ENCODE measurements at regions not wholly inside any gene's neighbourhood (a gene's known extent, or its start where the extent isn't known, plus 50 kb on each side); places are given as distances from the start of the nearest gene placed in this dataset.
"Not testable (repeated sequence)": the region's sequence is repeated elsewhere in the genome, so short reads cannot be mapped to it uniquely, and the experiment has no call there.

GRCh38 chr3:190178779-190179178, 58.1 kb upstream of the P3H2 start:
- no peaks in the 10 kb centered on the region for H3K4me1 ChIP-seq
- no peaks in the 10 kb centered on the region for H3K27me3 ChIP-seq
- H3K9me3 ChIP-seq, result no peaks in the 10 kb centered on the region
- H3K27ac ChIP-seq, result no peak overlapping the region
- DNase-seq (ENCODE audit: low spot score in 2 of 2), result no peak
- no peak for TF ChIP-seq CTCF (IDR thresholded peaks at IDR 0.05)
- H3K4me3 ChIP-seq, result no peak overlapping the region
- intact Hi-C loops (cut with DNase I), result no loop called here
- no peaks in the 10 kb centered on the region for H3K36me3 ChIP-seq

GRCh38 chr3:190176933-190177525, 56.3 kb upstream of the P3H2 start:
- H3K4me3 ChIP-seq; intact Hi-C loops (cut with DNase I); H3K4me1 ChIP-seq; H3K9me3 ChIP-seq; DNase-seq (ENCODE audit: low spot score in 2 of 2); H3K27ac ChIP-seq; H3K36me3 ChIP-seq; H3K27me3 ChIP-seq: not testable (repeated sequence)

GRCh38 chr3:190176106-190176505, 55.4 kb upstream of the P3H2 start:
- H3K4me3 ChIP-seq; H3K4me1 ChIP-seq; H3K27me3 ChIP-seq; H3K36me3 ChIP-seq; DNase-seq (ENCODE audit: low spot score in 2 of 2); intact Hi-C loops (cut with DNase I); H3K9me3 ChIP-seq; H3K27ac ChIP-seq: not testable (repeated sequence)

DNA sequence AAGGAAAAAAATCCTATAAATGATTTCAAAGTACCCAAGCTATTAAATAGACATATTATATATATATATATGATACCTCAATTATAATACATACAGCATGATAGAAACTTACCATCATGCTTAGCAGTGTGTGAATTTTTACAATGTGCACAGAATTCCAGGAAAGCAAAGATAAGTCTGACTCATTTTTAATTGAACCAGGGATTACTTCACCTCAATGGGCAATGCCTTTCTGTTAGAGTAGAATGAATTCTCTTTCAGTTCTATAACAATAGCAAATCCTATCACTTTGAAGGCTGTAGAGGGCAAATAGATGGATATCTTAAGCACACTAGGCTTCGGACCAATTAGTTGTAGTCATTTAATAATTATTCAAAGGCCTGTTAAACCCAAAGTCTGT, 54.8 kb upstream of the P3H2 start:
- intact Hi-C loops (cut with DNase I), result no loop called here
- Histone ChIP-seq H3K4me3 (no peak overlapping the region), H3K4me1 (no peaks in the 10 kb centered on the region), H3K36me3 (no peaks in the 10 kb centered on the region), H3K27me3 (no peaks in the 10 kb centered on the region), H3K9me3 (no peaks in the 10 kb centered on the region), H3K27ac (no peak overlapping the region)
- TF ChIP-seq CTCF (IDR thresholded peaks at IDR 0.05), result no peak
- DNase-seq (ENCODE audit: low spot score in 2 of 2), result no peak

- H3K27ac ChIP-seq, result no peak overlapping the region
- no peaks in the 10 kb centered on the region for H3K27me3 ChIP-seq
- DNase-seq (ENCODE audit: low spot score in 2 of 2), result no peak
- no peak for TF ChIP-seq CTCF (IDR thresholded peaks at IDR 0.05)
- H3K36me3 ChIP-seq, result no peaks in the 10 kb centered on the region
- H3K4me1 ChIP-seq, result no peaks in the 10 kb centered on the region
- H3K4me3 ChIP-seq, result no peak overlapping the region
- no peaks in the 10 kb centered on the region for H3K9me3 ChIP-seq
- intact Hi-C loops (cut with DNase I), result no loop called here
These were observed 53.8 kb upstream of the P3H2 start for GRCh38 chr3:190174471-190174870.

DNA sequence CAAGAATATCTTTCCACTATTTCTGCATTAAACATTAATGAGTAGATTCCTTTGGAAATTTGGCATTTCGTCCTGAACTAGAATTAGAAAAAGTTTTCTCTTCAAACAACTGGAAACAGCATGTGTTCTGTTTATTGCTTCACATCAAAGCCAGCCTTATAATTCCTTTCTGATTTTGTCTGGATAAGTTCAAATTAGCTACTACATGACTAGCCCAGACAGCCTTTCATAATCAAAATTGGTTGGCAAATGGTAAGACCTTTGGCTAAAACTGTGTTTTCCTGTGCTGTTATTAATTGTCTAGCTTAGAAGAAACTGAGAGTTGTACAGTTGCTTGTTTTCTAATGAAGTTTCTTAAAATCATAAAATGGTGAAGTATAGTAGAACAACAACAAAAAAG, 52.7 kb upstream of the P3H2 start:
- no peak for TF ChIP-seq CTCF (IDR thresholded peaks at IDR 0.05)
- Histone ChIP-seq H3K9me3 (no peaks in the 10 kb centered on the region), H3K4me1 (peaks cover 0 to 3% of the 10 kb centered on the region in 2 donors), H3K27ac (no peak overlapping the region), H3K4me3 (no peak overlapping the region), H3K36me3 (no peaks in the 10 kb centered on the region), H3K27me3 (no peaks in the 10 kb centered on the region)
- intact Hi-C loops (cut with DNase I), result no loop called here
- DNase-seq (ENCODE audit: low spot score in 2 of 2), result no peak

DNA sequence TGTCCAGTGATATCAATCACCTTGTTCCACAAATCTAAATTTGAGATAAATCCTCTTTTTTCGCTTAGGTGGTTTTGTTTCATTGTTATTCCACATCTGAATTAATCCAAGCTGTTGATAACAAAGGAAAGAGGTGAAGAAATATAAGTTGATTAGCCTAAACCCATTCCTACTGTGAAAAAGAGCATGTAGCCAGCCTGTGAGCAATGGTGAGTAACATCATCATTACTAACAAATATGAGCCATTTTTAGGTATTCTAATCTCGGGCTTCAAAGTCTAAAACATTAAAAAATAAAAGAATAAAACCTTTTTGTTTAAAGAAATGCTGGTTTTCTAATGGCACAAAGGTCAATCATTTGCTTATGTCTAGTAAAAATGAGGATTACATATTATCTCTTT, 52.1 kb upstream of the P3H2 start:
- Histone ChIP-seq H3K4me3 (no peak overlapping the region), H3K36me3 (no peaks in the 10 kb centered on the region), H3K27ac (no peak overlapping the region), H3K27me3 (no peaks in the 10 kb centered on the region), H3K4me1 (peaks cover 0 to 3% of the 10 kb centered on the region in 2 donors), H3K9me3 (no peaks in the 10 kb centered on the region)
- intact Hi-C loops (cut with DNase I), result no loop called here
- DNase-seq (ENCODE audit: low spot score in 2 of 2), result no peak
- no peak for TF ChIP-seq CTCF (IDR thresholded peaks at IDR 0.05)

Measured in ascending aorta (tissue), 2 donors.